ENCODE measurements at regions not wholly inside any gene's neighbourhood (a gene's known extent, or its start where the extent isn't known, plus 50 kb on each side); places are given as distances from the start of the nearest gene placed in this dataset.

GRCh38 chr1:94646786-94647555, 105.4 kb upstream of the F3 start:
- H3K4me1 Mint-ChIP-seq (ENCODE audit: low read depth, unreplicated experiment): peaks cover 22% of the 10 kb centered on the region
- CTCF ChIA-PET: interaction anchor here (0.5 to 1.0 kb wide), 4 partner anchors 24 to 396 kb away, joined by 3 to 4 read pairs (median 3); partner anchors contain the start of gene F3
- peaks cover 15% of the 10 kb centered on the region for H3K36me3 Mint-ChIP-seq (ENCODE audit: insufficient read depth, unreplicated experiment)
- intact Hi-C loops (cut with micrococcal nuclease; ENCODE audit: unreplicated experiment): loop anchor here (2.0 to 5.0 kb wide), 4 partner anchors 80 to 155 kb away; no protein-coding TSS in a partner anchor
- H3K9me3 Mint-ChIP-seq (ENCODE audit: low read depth, unreplicated experiment): no peaks in the 10 kb centered on the region
- BruUV-seq (replicated peaks): no TSS peak
- no peaks in the 10 kb centered on the region for H3K27me3 Mint-ChIP-seq (ENCODE audit: unreplicated experiment)
- no peak for DNase-seq
- TF ChIP-seq CTCF (IDR thresholded peaks at IDR 0.05; ENCODE audit: unreplicated experiment): no peak
- no peak overlapping the region for H3K27ac Mint-ChIP-seq (ENCODE audit: unreplicated experiment)
- H3K4me3 Mint-ChIP-seq (ENCODE audit: low read depth, unreplicated experiment): no peak overlapping the region

GRCh38 chr1:94646141-94646643, 104.6 kb upstream of the F3 start:
- Mint-ChIP-seq H3K27ac (ENCODE audit: unreplicated experiment) (no peak overlapping the region), H3K4me3 (ENCODE audit: low read depth, unreplicated experiment) (no peak overlapping the region), H3K9me3 (ENCODE audit: low read depth, unreplicated experiment) (no peaks in the 10 kb centered on the region), H3K27me3 (ENCODE audit: unreplicated experiment) (no peaks in the 10 kb centered on the region), H3K4me1 (ENCODE audit: low read depth, unreplicated experiment) (peaks cover 29% of the 10 kb centered on the region), H3K36me3 (ENCODE audit: insufficient read depth, unreplicated experiment) (peaks cover 15% of the 10 kb centered on the region)
- CTCF ChIA-PET: interaction anchor here (0.9 to 1.0 kb wide), 3 partner anchors 23 to 119 kb away, joined by 3 to 4 read pairs (median 3); partner anchors contain the start of gene F3
- no TSS peak for BruUV-seq (replicated peaks)
- no peak for TF ChIP-seq CTCF (IDR thresholded peaks at IDR 0.05; ENCODE audit: unreplicated experiment)
- peak; percentile 54 for DNase-seq
- intact Hi-C loops (cut with micrococcal nuclease; ENCODE audit: unreplicated experiment): loop anchor here (2.0 to 5.0 kb wide), 4 partner anchors 81 to 156 kb away; no protein-coding TSS in a partner anchor

GRCh38 chr1:94644352-94644751, 102.8 kb upstream of the F3 start:
- peaks cover 42% of the 10 kb centered on the region for H3K4me1 Mint-ChIP-seq (ENCODE audit: low read depth, unreplicated experiment)
- H3K9me3 Mint-ChIP-seq (ENCODE audit: low read depth, unreplicated experiment): peaks cover 3% of the 10 kb centered on the region
- TF ChIP-seq CTCF (IDR thresholded peaks at IDR 0.05; ENCODE audit: unreplicated experiment): no peak
- no TSS peak for BruUV-seq (replicated peaks)
- no peak for DNase-seq
- no peaks in the 10 kb centered on the region for H3K27me3 Mint-ChIP-seq (ENCODE audit: unreplicated experiment)
- no peak overlapping the region for H3K27ac Mint-ChIP-seq (ENCODE audit: unreplicated experiment)
- intact Hi-C loops (cut with micrococcal nuclease; ENCODE audit: unreplicated experiment): loop anchor here (5.0 kb wide), 1 partner anchor 37 kb away; no protein-coding TSS in a partner anchor
- CTCF ChIA-PET: no interaction called here
- H3K4me3 Mint-ChIP-seq (ENCODE audit: low read depth, unreplicated experiment): no peak overlapping the region
- peaks cover 15% of the 10 kb centered on the region for H3K36me3 Mint-ChIP-seq (ENCODE audit: insufficient read depth, unreplicated experiment)

- Mint-ChIP-seq H3K9me3 (ENCODE audit: low read depth, unreplicated experiment) (peaks cover 3% of the 10 kb centered on the region), H3K4me1 (ENCODE audit: low read depth, unreplicated experiment) (peaks cover 42% of the 10 kb centered on the region), H3K4me3 (ENCODE audit: low read depth, unreplicated experiment) (no peak overlapping the region), H3K27me3 (ENCODE audit: unreplicated experiment) (no peaks in the 10 kb centered on the region), H3K27ac (ENCODE audit: unreplicated experiment) (no peak overlapping the region), H3K36me3 (ENCODE audit: insufficient read depth, unreplicated experiment) (peaks cover 15% of the 10 kb centered on the region)
- intact Hi-C loops (cut with micrococcal nuclease; ENCODE audit: unreplicated experiment): loop anchor here (5.0 kb wide), 1 partner anchor 37 kb away; no protein-coding TSS in a partner anchor
- no TSS peak for BruUV-seq (replicated peaks)
- TF ChIP-seq CTCF (IDR thresholded peaks at IDR 0.05; ENCODE audit: unreplicated experiment): no peak
- CTCF ChIA-PET: no interaction called here
- DNase-seq: no peak
Observed at GRCh38 chr1:94643819-94644218, 102.3 kb upstream of the F3 start.

Data from Calu3 (cell line).